ENCODE measurements at regions not wholly inside any gene's neighbourhood (a gene's known extent, or its start where the extent isn't known, plus 50 kb on each side); places are given as distances from the start of the nearest gene placed in this dataset.
"Not testable (repeated sequence)": the region's sequence is repeated elsewhere in the genome, so short reads cannot be mapped to it uniquely, and the experiment has no call there.

DNA sequence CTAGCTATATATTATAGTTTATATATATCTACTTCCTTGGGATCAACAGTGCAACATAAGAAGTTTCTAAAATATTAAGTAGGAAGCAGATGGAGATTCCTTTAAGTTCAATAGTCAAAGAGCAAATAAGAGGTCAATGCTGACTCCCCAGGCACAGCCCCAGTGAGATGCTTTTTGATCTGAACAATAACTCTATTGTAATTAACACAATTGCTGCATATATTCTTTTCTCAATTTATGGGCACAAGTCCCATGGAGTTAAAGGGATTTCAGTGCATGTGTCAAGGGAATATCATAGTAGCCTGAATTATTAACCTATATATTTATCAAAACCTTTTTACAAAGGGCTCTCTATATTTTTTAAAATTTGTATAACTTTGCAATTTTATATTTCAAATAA is 180.8 kb downstream of the SPRY2 start:
- Histone ChIP-seq H3K4me1 (ENCODE audit: control insufficient read depth in 4 of 4, insufficient read depth in 4 of 4, low read length in 3 of 4) (no peaks in the 10 kb centered on the region), H3K9me3 (ENCODE audit: control insufficient read depth in 4 of 4, low read length in 3 of 4) (no peaks in the 10 kb centered on the region), H3K27ac (ENCODE audit: low read depth in 1 of 2, low read length in 2 of 2) (no peak overlapping the region), H3K4me3 (ENCODE audit: low read depth in 1 of 3, low read length in 3 of 3) (no peak overlapping the region), H3K9ac (ENCODE audit: low read depth in 1 of 2, low read length in 2 of 2) (no peak overlapping the region), H3K36me3 (ENCODE audit: control insufficient read depth in 4 of 4, insufficient read depth in 3 of 4, low read depth in 1 of 4, low read length in 3 of 4) (no peaks in the 10 kb centered on the region), H3K27me3 (ENCODE audit: control insufficient read depth in 4 of 4, insufficient read depth in 4 of 4, low read length in 3 of 4) (no peaks in the 10 kb centered on the region)
- TF ChIP-seq SP1 (IDR thresholded peaks at IDR 0.05) (no peak), FOXA2 (IDR thresholded peaks at IDR 0.05) (no peak), JUND (IDR thresholded peaks at IDR 0.05) (no peak), GABPA (IDR thresholded peaks at IDR 0.05 in 1 of 2, conservative IDR thresholded peaks at IDR 0.05 in 1 of 2) (no peak), EGR1 (IDR thresholded peaks at IDR 0.05; ENCODE audit: low read depth in 2 of 2) (no peak), HNF4G (IDR thresholded peaks at IDR 0.05) (no peak), NR2F2 (IDR thresholded peaks at IDR 0.05) (no peak), YY1 (IDR thresholded peaks at IDR 0.05) (no peak)
- TF ChIP-seq, protein P1, sequence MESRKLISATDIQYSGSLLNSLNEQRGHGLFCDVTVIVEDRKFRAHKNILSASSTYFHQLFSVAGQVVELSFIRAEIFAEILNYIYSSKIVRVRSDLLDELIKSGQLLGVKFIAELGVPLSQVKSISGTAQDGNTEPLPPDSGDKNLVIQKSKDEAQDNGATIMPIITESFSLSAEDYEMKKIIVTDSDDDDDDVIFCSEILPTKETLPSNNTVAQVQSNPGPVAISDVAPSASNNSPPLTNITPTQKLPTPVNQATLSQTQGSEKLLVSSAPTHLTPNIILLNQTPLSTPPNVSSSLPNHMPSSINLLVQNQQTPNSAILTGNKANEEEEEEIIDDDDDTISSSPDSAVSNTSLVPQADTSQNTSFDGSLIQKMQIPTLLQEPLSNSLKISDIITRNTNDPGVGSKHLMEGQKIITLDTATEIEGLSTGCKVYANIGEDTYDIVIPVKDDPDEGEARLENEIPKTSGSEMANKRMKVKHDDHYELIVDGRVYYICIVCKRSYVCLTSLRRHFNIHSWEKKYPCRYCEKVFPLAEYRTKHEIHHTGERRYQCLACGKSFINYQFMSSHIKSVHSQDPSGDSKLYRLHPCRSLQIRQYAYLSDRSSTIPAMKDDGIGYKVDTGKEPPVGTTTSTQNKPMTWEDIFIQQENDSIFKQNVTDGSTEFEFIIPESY (IDR thresholded peaks at IDR 0.05), result no peak
- TF ChIP-seq, protein P2, sequence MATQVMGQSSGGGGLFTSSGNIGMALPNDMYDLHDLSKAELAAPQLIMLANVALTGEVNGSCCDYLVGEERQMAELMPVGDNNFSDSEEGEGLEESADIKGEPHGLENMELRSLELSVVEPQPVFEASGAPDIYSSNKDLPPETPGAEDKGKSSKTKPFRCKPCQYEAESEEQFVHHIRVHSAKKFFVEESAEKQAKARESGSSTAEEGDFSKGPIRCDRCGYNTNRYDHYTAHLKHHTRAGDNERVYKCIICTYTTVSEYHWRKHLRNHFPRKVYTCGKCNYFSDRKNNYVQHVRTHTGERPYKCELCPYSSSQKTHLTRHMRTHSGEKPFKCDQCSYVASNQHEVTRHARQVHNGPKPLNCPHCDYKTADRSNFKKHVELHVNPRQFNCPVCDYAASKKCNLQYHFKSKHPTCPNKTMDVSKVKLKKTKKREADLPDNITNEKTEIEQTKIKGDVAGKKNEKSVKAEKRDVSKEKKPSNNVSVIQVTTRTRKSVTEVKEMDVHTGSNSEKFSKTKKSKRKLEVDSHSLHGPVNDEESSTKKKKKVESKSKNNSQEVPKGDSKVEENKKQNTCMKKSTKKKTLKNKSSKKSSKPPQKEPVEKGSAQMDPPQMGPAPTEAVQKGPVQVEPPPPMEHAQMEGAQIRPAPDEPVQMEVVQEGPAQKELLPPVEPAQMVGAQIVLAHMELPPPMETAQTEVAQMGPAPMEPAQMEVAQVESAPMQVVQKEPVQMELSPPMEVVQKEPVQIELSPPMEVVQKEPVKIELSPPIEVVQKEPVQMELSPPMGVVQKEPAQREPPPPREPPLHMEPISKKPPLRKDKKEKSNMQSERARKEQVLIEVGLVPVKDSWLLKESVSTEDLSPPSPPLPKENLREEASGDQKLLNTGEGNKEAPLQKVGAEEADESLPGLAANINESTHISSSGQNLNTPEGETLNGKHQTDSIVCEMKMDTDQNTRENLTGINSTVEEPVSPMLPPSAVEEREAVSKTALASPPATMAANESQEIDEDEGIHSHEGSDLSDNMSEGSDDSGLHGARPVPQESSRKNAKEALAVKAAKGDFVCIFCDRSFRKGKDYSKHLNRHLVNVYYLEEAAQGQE (IDR thresholded peaks at IDR 0.05), result no peak
- DNase-seq (ENCODE audit: low spot score), result no peak

DNA sequence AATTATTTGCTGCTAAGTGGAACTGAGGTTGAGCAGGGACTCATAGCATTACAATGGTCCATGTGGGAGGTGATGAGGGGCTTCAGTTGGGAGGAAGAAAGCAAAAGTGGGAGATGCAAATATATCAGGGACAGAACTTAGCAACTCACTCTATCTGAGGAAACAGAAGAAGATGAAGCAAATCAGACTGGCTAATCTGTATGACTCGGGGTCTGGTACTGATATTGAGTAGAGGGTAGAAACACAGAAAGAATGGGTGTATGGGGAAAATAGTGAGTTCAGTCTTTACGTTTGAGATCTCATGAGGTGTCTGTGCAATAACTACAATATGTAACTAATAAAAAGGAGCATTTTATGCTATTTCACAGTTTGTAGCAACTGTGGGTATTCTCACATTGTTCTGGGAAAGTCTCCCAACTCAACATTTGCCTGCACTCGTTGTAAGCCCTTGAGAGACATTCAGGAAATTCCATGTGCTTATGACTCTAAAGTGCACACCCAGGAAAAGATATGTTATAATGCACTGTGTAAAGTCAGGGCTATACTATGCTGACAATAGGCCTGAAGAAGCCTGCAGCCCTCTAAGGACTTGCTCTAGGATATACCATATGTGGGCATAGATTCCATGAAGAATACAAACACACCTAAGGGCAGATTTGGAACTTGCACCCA is 183.5 kb downstream of the SPRY2 start:
- no peak for TF ChIP-seq HNF4A (conservative IDR thresholded peaks at IDR 0.05)
- TF ChIP-seq GABPA (IDR thresholded peaks at IDR 0.05 in 1 of 2, conservative IDR thresholded peaks at IDR 0.05 in 1 of 2), result no peak
- no peak for TF ChIP-seq RXRA (IDR thresholded peaks at IDR 0.05)
- TF ChIP-seq RAD21 (IDR thresholded peaks at IDR 0.05), result no peak
- TF ChIP-seq TAF1 (conservative IDR thresholded peaks at IDR 0.05), result no peak
- TF ChIP-seq JUND (IDR thresholded peaks at IDR 0.05), result no peak
- TF ChIP-seq YY1 (IDR thresholded peaks at IDR 0.05), result no peak
- TF ChIP-seq FOXA2 (IDR thresholded peaks at IDR 0.05), result no peak
- TF ChIP-seq, protein P1 (IDR thresholded peaks at IDR 0.05), result no peak
- no peaks in the 10 kb centered on the region for H3K9me3 ChIP-seq (ENCODE audit: control insufficient read depth in 4 of 4, low read length in 3 of 4)
- H3K4me3 ChIP-seq (ENCODE audit: low read depth in 1 of 3, low read length in 3 of 3), result no peak overlapping the region
- no peak overlapping the region for H3K27ac ChIP-seq (ENCODE audit: low read depth in 1 of 2, low read length in 2 of 2)
- H3K27me3 ChIP-seq (ENCODE audit: control insufficient read depth in 4 of 4, insufficient read depth in 4 of 4, low read length in 3 of 4), result no peaks in the 10 kb centered on the region
- no peaks in the 10 kb centered on the region for H3K36me3 ChIP-seq (ENCODE audit: control insufficient read depth in 4 of 4, insufficient read depth in 3 of 4, low read depth in 1 of 4, low read length in 3 of 4)
- DNase-seq (ENCODE audit: low spot score), result no peak
- no peaks in the 10 kb centered on the region for H3K4me1 ChIP-seq (ENCODE audit: control insufficient read depth in 4 of 4, insufficient read depth in 4 of 4, low read length in 3 of 4)
- H3K9ac ChIP-seq (ENCODE audit: low read depth in 1 of 2, low read length in 2 of 2), result no peak overlapping the region
- WGBS, result 89% methylated on average over 3 of the region's 3 CpGs

DNA sequence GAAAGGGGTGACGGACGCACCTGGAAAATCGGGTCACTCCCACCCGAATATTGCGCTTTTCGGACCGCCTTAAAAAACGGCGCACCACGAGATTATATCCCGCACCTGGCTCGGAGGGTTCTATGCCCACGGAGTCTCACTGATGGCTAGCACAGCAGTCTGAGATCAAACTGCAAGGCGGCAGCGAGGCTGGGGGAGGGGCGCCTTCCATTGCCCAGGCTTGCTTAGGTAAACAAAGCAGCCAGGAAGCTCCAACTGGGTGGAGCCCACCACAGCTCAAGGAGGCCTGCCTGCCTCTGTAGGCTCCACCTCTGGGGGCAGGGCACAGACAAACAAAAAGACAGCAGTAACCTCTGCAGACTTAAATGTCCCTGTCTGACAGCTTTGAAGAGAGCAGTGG is 188.8 kb downstream of the SPRY2 start:
- not testable (repeated sequence) for H3K9ac ChIP-seq (ENCODE audit: low read depth in 1 of 2, low read length in 2 of 2); H3K36me3 ChIP-seq (ENCODE audit: control insufficient read depth in 4 of 4, insufficient read depth in 3 of 4, low read depth in 1 of 4, low read length in 3 of 4); H3K9me3 ChIP-seq (ENCODE audit: control insufficient read depth in 4 of 4, low read length in 3 of 4); H3K27me3 ChIP-seq (ENCODE audit: control insufficient read depth in 4 of 4, insufficient read depth in 4 of 4, low read length in 3 of 4); H3K27ac ChIP-seq (ENCODE audit: low read depth in 1 of 2, low read length in 2 of 2); H3K4me3 ChIP-seq (ENCODE audit: low read depth in 1 of 3, low read length in 3 of 3); DNase-seq (ENCODE audit: low spot score); H3K4me1 ChIP-seq (ENCODE audit: control insufficient read depth in 4 of 4, insufficient read depth in 4 of 4, low read length in 3 of 4)
- 93% methylated on average over 16 of the region's 16 CpGs for WGBS

All from liver (tissue), 7 donors.